HEK293 (cell line): ENCODE measurements at regions not wholly inside any gene's neighbourhood (a gene's known extent, or its start where the extent isn't known, plus 50 kb on each side); places are given as distances from the start of the nearest gene placed in this dataset.

Experiments
- CTCF ChIA-PET: fragments of 350-600 bp; formaldehyde crosslinking; extraction: SDS; loops from one replicate; lab custom pipeline; 2021; ENCODE audit warnings: antibody characterized with exemption; lab: Yijun Ruan, JAX
- POLR2A ChIA-PET: fragments of 300-600 bp; formaldehyde crosslinking; extraction: SDS; loops from one replicate; lab custom pipeline; 2020; ENCODE audit warnings: antibody characterized with exemption, inconsistent platforms; lab: Yijun Ruan, JAX
- H3K27ac ChIP-seq: fragments of 200-500 bp; sonication (Bioruptor generic); 2 replicates; pipeline ENCODE4 v1.5.1; 2014; ENCODE audit warnings: low read depth, low read length, control low read depth, inconsistent platforms; ENCODE audit errors: extremely low read depth
- H3K36me3 ChIP-seq, 2 experiments: fragments of 200-500 bp in 1 of 2; sonication (Bioruptor generic) in 1 of 2; 1 replicate in 1 of 2; 2 replicates in 1 of 2; pipeline ENCODE4 v1.5.1; 2014 to 2017; ENCODE audit warnings: inconsistent platforms in 2 of 2, low read length in 2 of 2; ENCODE audit not compliant: control insufficient read depth in 2 of 2, insufficient read depth in 1 of 2
- H3K4me1 ChIP-seq: fragments of 200-500 bp; sonication (Bioruptor generic); 2 replicates; pipeline ENCODE4 v1.5.1; 2014; ENCODE audit warnings: mild to moderate bottlenecking, low read length, inconsistent platforms; ENCODE audit not compliant: control insufficient read depth, insufficient read depth
- H3K4me3 ChIP-seq: 2 replicates; pipeline ENCODE4 v1.5.1; 2011; ENCODE audit warnings: low read depth, mild to moderate bottlenecking, control low read depth, low read length, moderate library complexity
- H3K9me3 ChIP-seq: fragments of 200-500 bp; sonication (Bioruptor generic); 2 replicates; pipeline ENCODE4 v1.5.1; 2014; ENCODE audit warnings: low read depth, low read length, inconsistent platforms; ENCODE audit not compliant: control insufficient read depth, insufficient read depth
- HOXA7 ChIP-seq: sonication (generic); formaldehyde crosslinking; IDR thresholded peaks from 2 replicates; pipeline ENCODE4 v1.8.1; 2022; ENCODE audit warnings: missing genetic modification reagents, borderline replicate concordance
- OVOL3 ChIP-seq: fragments of 450-650 bp; formaldehyde crosslinking; IDR thresholded peaks from 2 replicates; pipeline ENCODE4 v1.5.1; 2016; ENCODE audit warnings: missing biosample characterization, missing genetic modification characterization
- SALL2 ChIP-seq: fragments of 450-650 bp; formaldehyde crosslinking; IDR thresholded peaks from 2 replicates; pipeline ENCODE4 v1.5.0; 2017; ENCODE audit warnings: missing biosample characterization, mild to moderate bottlenecking, missing genetic modification characterization, borderline replicate concordance
- SP2 ChIP-seq: fragments of 450-650 bp; formaldehyde crosslinking; IDR thresholded peaks from 2 replicates; pipeline ENCODE4 v1.5.1; 2016; ENCODE audit warnings: missing biosample characterization, missing genetic modification characterization
- SP7 ChIP-seq: fragments of 450-650 bp; formaldehyde crosslinking; IDR thresholded peaks from 2 replicates; pipeline ENCODE4 v1.5.1; 2016; ENCODE audit warnings: missing biosample characterization, missing genetic modification characterization
- ZBTB20 ChIP-seq: fragments of 450-650 bp; formaldehyde crosslinking; IDR thresholded peaks from 2 replicates; pipeline ENCODE4 v1.5.1; 2016; ENCODE audit warnings: missing biosample characterization, missing genetic modification characterization
- ZNF175 ChIP-seq: fragments of 450-650 bp; formaldehyde crosslinking; IDR thresholded peaks from 2 replicates; pipeline ENCODE4 v1.5.1; 2016; ENCODE audit warnings: missing biosample characterization, missing genetic modification characterization
- ZNF211 ChIP-seq: fragments of 450-650 bp; formaldehyde crosslinking; IDR thresholded peaks from 2 replicates; pipeline ENCODE4 v1.5.1; 2016; ENCODE audit warnings: low read depth, missing biosample characterization, missing genetic modification characterization
- ZNF274 ChIP-seq, 2 experiments: fragments of 200-500 bp in 1 of 2; fragments of 450-650 bp in 1 of 2; sonication (Bioruptor generic) in 1 of 2; formaldehyde crosslinking in 1 of 2; IDR thresholded peaks; 2 replicates each; pipeline versions ENCODE4 v1.5.1 to v1.6.1; 2014 to 2016; ENCODE audit warnings: borderline replicate concordance in 1 of 2, inconsistent platforms in 1 of 2, low read length in 1 of 2, missing biosample characterization in 1 of 2, missing genetic modification characterization in 1 of 2
- ZNF311 ChIP-seq: fragments of 450-650 bp; formaldehyde crosslinking; IDR thresholded peaks from 2 replicates; pipeline ENCODE4 v1.5.1; 2017; ENCODE audit warnings: missing biosample characterization, missing genetic modification characterization, borderline replicate concordance
- ZNF354C ChIP-seq: fragments of 450-650 bp; formaldehyde crosslinking; IDR thresholded peaks from 2 replicates; pipeline ENCODE4 v1.5.1; 2016; ENCODE audit warnings: missing biosample characterization, missing genetic modification characterization, low read depth, borderline replicate concordance
- ZNF423 ChIP-seq: fragments of 450-650 bp; formaldehyde crosslinking; IDR thresholded peaks from 2 replicates; pipeline ENCODE4 v1.5.1; 2016; ENCODE audit warnings: missing biosample characterization, missing genetic modification characterization
- ZNF514 ChIP-seq: fragments of 450-650 bp; formaldehyde crosslinking; IDR thresholded peaks from 2 replicates; pipeline ENCODE4 v1.5.1; 2016; ENCODE audit warnings: missing biosample characterization, missing genetic modification characterization
- ZNF530 ChIP-seq: fragments of 450-650 bp; formaldehyde crosslinking; IDR thresholded peaks from 2 replicates; pipeline ENCODE4 v1.5.1; 2016; ENCODE audit warnings: low read depth, missing biosample characterization, missing genetic modification characterization
- ZNF621 ChIP-seq: fragments of 450-650 bp; formaldehyde crosslinking; IDR thresholded peaks from 2 replicates; pipeline ENCODE4 v1.5.1; 2017; ENCODE audit warnings: missing biosample characterization, missing genetic modification characterization
- TF ChIP-seq, protein P1 (sequence below): fragments of 450-650 bp; formaldehyde crosslinking; IDR thresholded peaks from 2 replicates; pipeline ENCODE4 v1.5.1; 2017; ENCODE audit warnings: missing biosample characterization, missing genetic modification characterization
- TF ChIP-seq, protein P2 (sequence below): fragments of 450-650 bp; formaldehyde crosslinking; IDR thresholded peaks from 2 replicates; pipeline ENCODE4 v1.5.1; 2017; ENCODE audit warnings: missing biosample characterization, missing genetic modification characterization
- TF ChIP-seq, protein P3 (sequence below): fragments of 450-650 bp; formaldehyde crosslinking; IDR thresholded peaks from 2 replicates; pipeline ENCODE4 v1.5.1; 2016; ENCODE audit warnings: missing biosample characterization, missing genetic modification characterization, low read depth
- TF ChIP-seq, protein P4 (sequence below): fragments of 450-650 bp; formaldehyde crosslinking; IDR thresholded peaks from 2 replicates; pipeline ENCODE4 v1.5.1; 2016; ENCODE audit warnings: missing biosample characterization, missing genetic modification characterization

DNA sequence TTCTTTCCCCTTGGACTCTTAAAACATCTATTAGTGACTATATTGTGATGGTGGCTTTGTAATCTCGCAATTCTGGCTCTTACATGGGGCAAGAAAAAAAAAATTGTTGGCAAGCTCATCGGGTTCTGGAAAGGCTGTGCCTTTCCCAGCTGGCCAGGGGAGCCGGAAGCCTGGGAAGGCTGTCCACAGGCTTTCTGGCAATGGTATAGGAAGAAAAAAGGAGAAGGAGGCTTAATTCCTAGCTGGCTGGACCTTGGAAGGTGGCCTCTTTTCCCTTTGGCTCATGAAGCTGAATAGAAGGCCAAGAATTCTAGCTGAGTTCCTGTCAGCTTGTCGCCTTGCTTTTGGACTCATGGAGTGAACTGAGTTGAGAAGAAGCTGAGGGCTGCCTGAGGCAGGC, 243.5 kb upstream of the SEMA6D start:
- Histone ChIP-seq H3K4me3 (no peak overlapping the region), H3K36me3 (no peaks in the 10 kb centered on the region)
- TF ChIP-seq OVOL3 (tag by site-specific recombination) = no peak
- TF ChIP-seq, protein P1, sequence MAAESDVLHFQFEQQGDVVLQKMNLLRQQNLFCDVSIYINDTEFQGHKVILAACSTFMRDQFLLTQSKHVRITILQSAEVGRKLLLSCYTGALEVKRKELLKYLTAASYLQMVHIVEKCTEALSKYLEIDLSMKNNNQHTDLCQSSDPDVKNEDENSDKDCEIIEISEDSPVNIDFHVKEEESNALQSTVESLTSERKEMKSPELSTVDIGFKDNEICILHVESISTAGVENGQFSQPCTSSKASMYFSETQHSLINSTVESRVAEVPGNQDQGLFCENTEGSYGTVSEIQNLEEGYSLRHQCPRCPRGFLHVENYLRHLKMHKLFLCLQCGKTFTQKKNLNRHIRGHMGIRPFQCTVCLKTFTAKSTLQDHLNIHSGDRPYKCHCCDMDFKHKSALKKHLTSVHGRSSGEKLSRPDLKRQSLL (tag by site-specific recombination) = no peak
- no peak for TF ChIP-seq ZNF274 (IDR thresholded peaks at IDR 0.05; ENCODE audit: low read length)
- no peak for TF ChIP-seq ZNF274 (tag by site-specific recombination; IDR thresholded peaks at IDR 0.05; ENCODE audit: borderline replicate concordance)
- TF ChIP-seq SP7 = no peak
- TF ChIP-seq, all 188 proteins: peak for 0
- POLR2A ChIA-PET = no interaction called here
- CTCF ChIA-PET = interaction anchor here (0.7 kb wide), 1 partner anchor 947 kb away, joined by 3 read pairs; no protein-coding TSS in a partner anchor
- no peaks in the 10 kb centered on the region for H3K4me1 ChIP-seq
- no peaks in the 10 kb centered on the region for H3K9me3 ChIP-seq
- no peak overlapping the region for H3K27ac ChIP-seq

DNA sequence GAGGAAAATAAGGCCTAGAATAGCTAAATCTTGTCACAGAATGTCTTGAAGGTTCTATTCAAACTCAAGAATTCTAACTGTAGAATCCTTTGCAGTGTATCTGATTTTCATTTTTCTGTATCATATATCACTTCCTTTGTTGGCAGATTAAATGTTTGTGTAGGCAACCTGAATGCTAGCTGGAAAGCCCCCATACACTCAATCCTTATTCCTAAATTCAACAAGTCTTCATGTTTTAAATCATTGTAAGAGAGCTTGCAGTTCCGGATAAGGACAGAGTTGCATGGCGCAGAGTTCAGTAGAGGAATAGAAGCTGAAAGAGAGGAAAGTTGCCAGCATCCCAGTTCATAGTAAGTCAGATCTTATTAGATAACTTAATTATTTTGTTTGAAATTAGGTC, 242.0 kb upstream of the SEMA6D start:
- Histone ChIP-seq H3K27ac (no peak overlapping the region), H3K4me3 (no peak overlapping the region), H3K9me3 (no peaks in the 10 kb centered on the region), H3K4me1 (no peaks in the 10 kb centered on the region), H3K36me3 (no peaks in the 10 kb centered on the region)
- TF ChIP-seq ZBTB20 (tag by site-specific recombination) = no peak
- TF ChIP-seq ZNF311 (tag by site-specific recombination) = no peak
- TF ChIP-seq ZNF354C = no peak
- TF ChIP-seq ZNF530 (tag by site-specific recombination) = no peak
- TF ChIP-seq SP2 (tag by site-specific recombination) = no peak
- no peak for TF ChIP-seq ZNF621 (tag by site-specific recombination)
- no peak for TF ChIP-seq ZNF175
- TF ChIP-seq, protein P2, sequence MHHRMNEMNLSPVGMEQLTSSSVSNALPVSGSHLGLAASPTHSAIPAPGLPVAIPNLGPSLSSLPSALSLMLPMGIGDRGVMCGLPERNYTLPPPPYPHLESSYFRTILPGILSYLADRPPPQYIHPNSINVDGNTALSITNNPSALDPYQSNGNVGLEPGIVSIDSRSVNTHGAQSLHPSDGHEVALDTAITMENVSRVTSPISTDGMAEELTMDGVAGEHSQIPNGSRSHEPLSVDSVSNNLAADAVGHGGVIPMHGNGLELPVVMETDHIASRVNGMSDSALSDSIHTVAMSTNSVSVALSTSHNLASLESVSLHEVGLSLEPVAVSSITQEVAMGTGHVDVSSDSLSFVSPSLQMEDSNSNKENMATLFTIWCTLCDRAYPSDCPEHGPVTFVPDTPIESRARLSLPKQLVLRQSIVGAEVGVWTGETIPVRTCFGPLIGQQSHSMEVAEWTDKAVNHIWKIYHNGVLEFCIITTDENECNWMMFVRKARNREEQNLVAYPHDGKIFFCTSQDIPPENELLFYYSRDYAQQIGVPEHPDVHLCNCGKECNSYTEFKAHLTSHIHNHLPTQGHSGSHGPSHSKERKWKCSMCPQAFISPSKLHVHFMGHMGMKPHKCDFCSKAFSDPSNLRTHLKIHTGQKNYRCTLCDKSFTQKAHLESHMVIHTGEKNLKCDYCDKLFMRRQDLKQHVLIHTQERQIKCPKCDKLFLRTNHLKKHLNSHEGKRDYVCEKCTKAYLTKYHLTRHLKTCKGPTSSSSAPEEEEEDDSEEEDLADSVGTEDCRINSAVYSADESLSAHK = no peak
- no peak for TF ChIP-seq SALL2 (tag by site-specific recombination)
- no peak for TF ChIP-seq ZNF514
- TF ChIP-seq, protein P3, sequence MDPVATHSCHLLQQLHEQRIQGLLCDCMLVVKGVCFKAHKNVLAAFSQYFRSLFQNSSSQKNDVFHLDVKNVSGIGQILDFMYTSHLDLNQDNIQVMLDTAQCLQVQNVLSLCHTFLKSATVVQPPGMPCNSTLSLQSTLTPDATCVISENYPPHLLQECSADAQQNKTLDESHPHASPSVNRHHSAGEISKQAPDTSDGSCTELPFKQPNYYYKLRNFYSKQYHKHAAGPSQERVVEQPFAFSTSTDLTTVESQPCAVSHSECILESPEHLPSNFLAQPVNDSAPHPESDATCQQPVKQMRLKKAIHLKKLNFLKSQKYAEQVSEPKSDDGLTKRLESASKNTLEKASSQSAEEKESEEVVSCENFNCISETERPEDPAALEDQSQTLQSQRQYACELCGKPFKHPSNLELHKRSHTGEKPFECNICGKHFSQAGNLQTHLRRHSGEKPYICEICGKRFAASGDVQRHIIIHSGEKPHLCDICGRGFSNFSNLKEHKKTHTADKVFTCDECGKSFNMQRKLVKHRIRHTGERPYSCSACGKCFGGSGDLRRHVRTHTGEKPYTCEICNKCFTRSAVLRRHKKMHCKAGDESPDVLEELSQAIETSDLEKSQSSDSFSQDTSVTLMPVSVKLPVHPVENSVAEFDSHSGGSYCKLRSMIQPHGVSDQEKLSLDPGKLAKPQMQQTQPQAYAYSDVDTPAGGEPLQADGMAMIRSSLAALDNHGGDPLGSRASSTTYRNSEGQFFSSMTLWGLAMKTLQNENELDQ = no peak
- no peak for TF ChIP-seq HOXA7 (CRISPR knock-in tag)
- TF ChIP-seq ZNF211 (tag by site-specific recombination) = no peak
- TF ChIP-seq, protein P4, sequence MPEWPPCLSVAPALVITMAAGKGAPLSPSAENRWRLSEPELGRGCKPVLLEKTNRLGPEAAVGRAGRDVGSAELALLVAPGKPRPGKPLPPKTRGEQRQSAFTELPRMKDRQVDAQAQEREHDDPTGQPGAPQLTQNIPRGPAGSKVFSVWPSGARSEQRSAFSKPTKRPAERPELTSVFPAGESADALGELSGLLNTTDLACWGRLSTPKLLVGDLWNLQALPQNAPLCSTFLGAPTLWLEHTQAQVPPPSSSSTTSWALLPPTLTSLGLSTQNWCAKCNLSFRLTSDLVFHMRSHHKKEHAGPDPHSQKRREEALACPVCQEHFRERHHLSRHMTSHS (tag by site-specific recombination) = no peak
- TF ChIP-seq ZNF423 = no peak
- POLR2A ChIA-PET = no interaction called here
- CTCF ChIA-PET = interaction anchor here (0.6 kb wide), 2 partner anchors 97 to 1171 kb away, joined by 3 read pairs; no protein-coding TSS in a partner anchor
